ENCODE measurements at regions not wholly inside any gene's neighbourhood (a gene's known extent, or its start where the extent isn't known, plus 50 kb on each side); places are given as distances from the start of the nearest gene placed in this dataset.

- Histone ChIP-seq H3K4me1 (ENCODE audit: control insufficient read depth, insufficient read depth, low read length) (no peaks in the 10 kb centered on the region), H3K79me2 (ENCODE audit: control insufficient read depth, insufficient read depth, low read length) (no peaks in the 10 kb centered on the region), H3K9ac (ENCODE audit: control insufficient read depth, insufficient read depth, low read length) (no peak overlapping the region), H3K27me3 (replicated peaks in 1 of 2; ENCODE audit: control insufficient read depth in 2 of 2, insufficient read depth in 2 of 2, low read length in 1 of 2) (no peaks in the 10 kb centered on the region), H2AFZ (ENCODE audit: control insufficient read depth, low read depth, low read length) (no peak overlapping the region), H3K27ac (ENCODE audit: control insufficient read depth, insufficient read depth) (no peak overlapping the region), H3K4me3 (no peak overlapping the region), H3K36me3 (ENCODE audit: control insufficient read depth in 2 of 2, insufficient read depth in 2 of 2, low read length in 1 of 2) (no peaks in the 10 kb centered on the region), H3K9me3 (replicated peaks; ENCODE audit: control insufficient read depth, insufficient read depth, low read length) (no peaks in the 10 kb centered on the region), H4K20me1 (ENCODE audit: control insufficient read depth, insufficient read depth) (no peaks in the 10 kb centered on the region), H3K4me2 (ENCODE audit: control insufficient read depth, insufficient read depth) (no peak overlapping the region)
- CTCF ChIA-PET = no interaction called here
- RAD21 ChIA-PET (ENCODE audit: unreplicated experiment) = no interaction called here
- no TSS peak for BruUV-seq (replicated peaks)
- ATAC-seq (no peak), FAIRE-seq (no peak), DNase-seq (ENCODE audit: low read depth, low spot score) (no peak)
- WGBS (ENCODE audit: insufficient coverage, insufficient replicate concordance, low lambda C conversion rate, missing lambda C conversion rate) = 73% methylated on average over 3 of the region's 3 CpGs
- SMC1A ChIA-PET (ENCODE audit: uncharacterized antibody, unreplicated experiment) = no interaction called here
- POLR2A ChIA-PET = no interaction called here
- in situ Hi-C loops (cut with MboI) = no loop called here
- TF ChIP-seq WRNIP1 (IDR thresholded peaks at IDR 0.05; ENCODE audit: borderline replicate concordance, low read depth, low read length) (no peak), GABPA (IDR thresholded peaks at IDR 0.05; ENCODE audit: low read depth) (no peak), RAD21 (IDR thresholded peaks at IDR 0.05; ENCODE audit: insufficient read depth, low read depth, low read length) (no peak), ZBTB40 (IDR thresholded peaks at IDR 0.05; ENCODE audit: borderline replicate concordance) (no peak), TCF3 (IDR thresholded peaks at IDR 0.05; ENCODE audit: borderline replicate concordance, insufficient read depth, low read depth, low read length) (no peak), POU2F2 (IDR thresholded peaks at IDR 0.05; ENCODE audit: borderline replicate concordance, low read depth, low read length) (no peak), SREBF2 (IDR thresholded peaks at IDR 0.05; ENCODE audit: low read length) (no peak), MLLT1 (IDR thresholded peaks at IDR 0.05) (no peak), CEBPB (IDR thresholded peaks at IDR 0.05; ENCODE audit: borderline replicate concordance in 1 of 2, low read depth in 2 of 2, low read length in 2 of 2) (no peak), ZZZ3 (IDR thresholded peaks at IDR 0.05; ENCODE audit: control insufficient read depth, insufficient read length, low read depth) (no peak), E2F8 (IDR thresholded peaks at IDR 0.05; ENCODE audit: low read depth, partially characterized antibody) (no peak), SPI1 (IDR thresholded peaks at IDR 0.05; ENCODE audit: borderline replicate concordance, insufficient read depth, low read depth, low read length) (no peak)
- intact Hi-C loops (cut with micrococcal nuclease; ENCODE audit: unreplicated experiment) = no loop called here
These were observed 696.7 kb upstream of the WWC1 start for GRCh38 chr5:167594750-167595149.

All from GM12878 (cell line).